HepG2 (cell line): ENCODE measurements at regions not wholly inside any gene's neighbourhood (a gene's known extent, or its start where the extent isn't known, plus 50 kb on each side); places are given as distances from the start of the nearest gene placed in this dataset.

Experiments used
- ETV6 ChIP-seq: sonication (generic); formaldehyde crosslinking; conservative IDR thresholded peaks from 2 replicates; pipeline ENCODE4 v1.4.0; 2020; ENCODE audit warnings: missing genetic modification reagents
- EZH2 ChIP-seq: conservative IDR thresholded peaks from 2 replicates; pipeline ENCODE4 v1.6.1; 2012; ENCODE audit warnings: mild to moderate bottlenecking, low read depth, low read length, moderate library complexity
- GTF3A ChIP-seq: sonication (generic); formaldehyde crosslinking; conservative IDR thresholded peaks from 2 replicates; pipeline ENCODE4 v1.4.0; 2020; ENCODE audit warnings: mild to moderate bottlenecking, missing genetic modification reagents
- NFE2L2 ChIP-seq: fragments of 150-350 bp; IDR thresholded peaks from 2 replicates; pipeline ENCODE4 v1.6.1; 2014; ENCODE audit warnings: low read length
- PHF21A ChIP-seq: sonication (generic); formaldehyde crosslinking; IDR thresholded peaks from 2 replicates; pipeline ENCODE4 v1.5.0; 2020; ENCODE audit warnings: mild to moderate bottlenecking, missing genetic modification reagents
- POLR2A ChIP-seq, 2 experiments: IDR thresholded peaks; 2 replicates each; pipeline ENCODE4 v1.6.1; 2011; ENCODE audit warnings: low read depth in 2 of 2, low read length in 2 of 2, mild to moderate bottlenecking in 1 of 2, moderate library complexity in 1 of 2; ENCODE audit not compliant: insufficient read depth in 1 of 2
- RBFOX2 ChIP-seq: fragments of 200-400 bp; formaldehyde crosslinking; IDR thresholded peaks from 2 replicates; pipeline ENCODE4 v1.6.1; 2017; ENCODE audit warnings: low read depth, mild to moderate bottlenecking, low read length
- SMAD3 ChIP-seq: sonication (generic); formaldehyde crosslinking; IDR thresholded peaks from 2 replicates; pipeline ENCODE4 v1.4.0; 2020; ENCODE audit warnings: missing genetic modification reagents
- ZNF510 ChIP-seq: sonication (generic); formaldehyde crosslinking; IDR thresholded peaks from 2 replicates; pipeline ENCODE4 v1.4.0; 2020; ENCODE audit warnings: low read depth, mild to moderate bottlenecking, missing genetic modification reagents
- TF ChIP-seq, protein P1 (sequence below): sonication (generic); formaldehyde crosslinking; IDR thresholded peaks from 2 replicates; pipeline ENCODE4 v1.8.0; 2022; ENCODE audit warnings: missing genetic modification reagents, mild to moderate bottlenecking, moderate library complexity, borderline replicate concordance
- TF ChIP-seq, protein P2 (sequence below): sonication (generic); formaldehyde crosslinking; IDR thresholded peaks from 2 replicates; pipeline ENCODE4 v1.5.0; 2020; ENCODE audit warnings: mild to moderate bottlenecking, missing genetic modification reagents, moderate library complexity
- TF ChIP-seq, protein P3 (sequence below): sonication (generic); formaldehyde crosslinking; IDR thresholded peaks from one replicate; pipeline ENCODE4 v1.5.1; 2020; ENCODE audit warnings: mild to moderate bottlenecking, missing genetic modification reagents; ENCODE audit errors: not compliant biosample characterization

- TF ChIP-seq, protein P1, sequence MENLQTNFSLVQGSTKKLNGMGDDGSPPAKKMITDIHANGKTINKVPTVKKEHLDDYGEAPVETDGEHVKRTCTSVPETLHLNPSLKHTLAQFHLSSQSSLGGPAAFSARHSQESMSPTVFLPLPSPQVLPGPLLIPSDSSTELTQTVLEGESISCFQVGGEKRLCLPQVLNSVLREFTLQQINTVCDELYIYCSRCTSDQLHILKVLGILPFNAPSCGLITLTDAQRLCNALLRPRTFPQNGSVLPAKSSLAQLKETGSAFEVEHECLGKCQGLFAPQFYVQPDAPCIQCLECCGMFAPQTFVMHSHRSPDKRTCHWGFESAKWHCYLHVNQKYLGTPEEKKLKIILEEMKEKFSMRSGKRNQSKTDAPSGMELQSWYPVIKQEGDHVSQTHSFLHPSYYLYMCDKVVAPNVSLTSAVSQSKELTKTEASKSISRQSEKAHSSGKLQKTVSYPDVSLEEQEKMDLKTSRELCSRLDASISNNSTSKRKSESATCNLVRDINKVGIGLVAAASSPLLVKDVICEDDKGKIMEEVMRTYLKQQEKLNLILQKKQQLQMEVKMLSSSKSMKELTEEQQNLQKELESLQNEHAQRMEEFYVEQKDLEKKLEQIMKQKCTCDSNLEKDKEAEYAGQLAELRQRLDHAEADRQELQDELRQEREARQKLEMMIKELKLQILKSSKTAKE (CRISPR knock-in tag): no peak
- TF ChIP-seq, protein P2, sequence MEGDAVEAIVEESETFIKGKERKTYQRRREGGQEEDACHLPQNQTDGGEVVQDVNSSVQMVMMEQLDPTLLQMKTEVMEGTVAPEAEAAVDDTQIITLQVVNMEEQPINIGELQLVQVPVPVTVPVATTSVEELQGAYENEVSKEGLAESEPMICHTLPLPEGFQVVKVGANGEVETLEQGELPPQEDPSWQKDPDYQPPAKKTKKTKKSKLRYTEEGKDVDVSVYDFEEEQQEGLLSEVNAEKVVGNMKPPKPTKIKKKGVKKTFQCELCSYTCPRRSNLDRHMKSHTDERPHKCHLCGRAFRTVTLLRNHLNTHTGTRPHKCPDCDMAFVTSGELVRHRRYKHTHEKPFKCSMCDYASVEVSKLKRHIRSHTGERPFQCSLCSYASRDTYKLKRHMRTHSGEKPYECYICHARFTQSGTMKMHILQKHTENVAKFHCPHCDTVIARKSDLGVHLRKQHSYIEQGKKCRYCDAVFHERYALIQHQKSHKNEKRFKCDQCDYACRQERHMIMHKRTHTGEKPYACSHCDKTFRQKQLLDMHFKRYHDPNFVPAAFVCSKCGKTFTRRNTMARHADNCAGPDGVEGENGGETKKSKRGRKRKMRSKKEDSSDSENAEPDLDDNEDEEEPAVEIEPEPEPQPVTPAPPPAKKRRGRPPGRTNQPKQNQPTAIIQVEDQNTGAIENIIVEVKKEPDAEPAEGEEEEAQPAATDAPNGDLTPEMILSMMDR: no peak
- no peak for TF ChIP-seq GTF3A (CRISPR knock-in tag)
- TF ChIP-seq SMAD3 (CRISPR knock-in tag): no peak
- no peak for TF ChIP-seq POLR2A (IDR thresholded peaks at IDR 0.05; ENCODE audit: insufficient read depth in 1 of 2, low read depth in 2 of 2, low read length in 2 of 2)
- no peak for TF ChIP-seq PHF21A (CRISPR knock-in tag)
- no peak for TF ChIP-seq EZH2
- no peak for TF ChIP-seq ZNF510 (CRISPR knock-in tag)
- no peak for TF ChIP-seq NFE2L2
- TF ChIP-seq, protein P3, sequence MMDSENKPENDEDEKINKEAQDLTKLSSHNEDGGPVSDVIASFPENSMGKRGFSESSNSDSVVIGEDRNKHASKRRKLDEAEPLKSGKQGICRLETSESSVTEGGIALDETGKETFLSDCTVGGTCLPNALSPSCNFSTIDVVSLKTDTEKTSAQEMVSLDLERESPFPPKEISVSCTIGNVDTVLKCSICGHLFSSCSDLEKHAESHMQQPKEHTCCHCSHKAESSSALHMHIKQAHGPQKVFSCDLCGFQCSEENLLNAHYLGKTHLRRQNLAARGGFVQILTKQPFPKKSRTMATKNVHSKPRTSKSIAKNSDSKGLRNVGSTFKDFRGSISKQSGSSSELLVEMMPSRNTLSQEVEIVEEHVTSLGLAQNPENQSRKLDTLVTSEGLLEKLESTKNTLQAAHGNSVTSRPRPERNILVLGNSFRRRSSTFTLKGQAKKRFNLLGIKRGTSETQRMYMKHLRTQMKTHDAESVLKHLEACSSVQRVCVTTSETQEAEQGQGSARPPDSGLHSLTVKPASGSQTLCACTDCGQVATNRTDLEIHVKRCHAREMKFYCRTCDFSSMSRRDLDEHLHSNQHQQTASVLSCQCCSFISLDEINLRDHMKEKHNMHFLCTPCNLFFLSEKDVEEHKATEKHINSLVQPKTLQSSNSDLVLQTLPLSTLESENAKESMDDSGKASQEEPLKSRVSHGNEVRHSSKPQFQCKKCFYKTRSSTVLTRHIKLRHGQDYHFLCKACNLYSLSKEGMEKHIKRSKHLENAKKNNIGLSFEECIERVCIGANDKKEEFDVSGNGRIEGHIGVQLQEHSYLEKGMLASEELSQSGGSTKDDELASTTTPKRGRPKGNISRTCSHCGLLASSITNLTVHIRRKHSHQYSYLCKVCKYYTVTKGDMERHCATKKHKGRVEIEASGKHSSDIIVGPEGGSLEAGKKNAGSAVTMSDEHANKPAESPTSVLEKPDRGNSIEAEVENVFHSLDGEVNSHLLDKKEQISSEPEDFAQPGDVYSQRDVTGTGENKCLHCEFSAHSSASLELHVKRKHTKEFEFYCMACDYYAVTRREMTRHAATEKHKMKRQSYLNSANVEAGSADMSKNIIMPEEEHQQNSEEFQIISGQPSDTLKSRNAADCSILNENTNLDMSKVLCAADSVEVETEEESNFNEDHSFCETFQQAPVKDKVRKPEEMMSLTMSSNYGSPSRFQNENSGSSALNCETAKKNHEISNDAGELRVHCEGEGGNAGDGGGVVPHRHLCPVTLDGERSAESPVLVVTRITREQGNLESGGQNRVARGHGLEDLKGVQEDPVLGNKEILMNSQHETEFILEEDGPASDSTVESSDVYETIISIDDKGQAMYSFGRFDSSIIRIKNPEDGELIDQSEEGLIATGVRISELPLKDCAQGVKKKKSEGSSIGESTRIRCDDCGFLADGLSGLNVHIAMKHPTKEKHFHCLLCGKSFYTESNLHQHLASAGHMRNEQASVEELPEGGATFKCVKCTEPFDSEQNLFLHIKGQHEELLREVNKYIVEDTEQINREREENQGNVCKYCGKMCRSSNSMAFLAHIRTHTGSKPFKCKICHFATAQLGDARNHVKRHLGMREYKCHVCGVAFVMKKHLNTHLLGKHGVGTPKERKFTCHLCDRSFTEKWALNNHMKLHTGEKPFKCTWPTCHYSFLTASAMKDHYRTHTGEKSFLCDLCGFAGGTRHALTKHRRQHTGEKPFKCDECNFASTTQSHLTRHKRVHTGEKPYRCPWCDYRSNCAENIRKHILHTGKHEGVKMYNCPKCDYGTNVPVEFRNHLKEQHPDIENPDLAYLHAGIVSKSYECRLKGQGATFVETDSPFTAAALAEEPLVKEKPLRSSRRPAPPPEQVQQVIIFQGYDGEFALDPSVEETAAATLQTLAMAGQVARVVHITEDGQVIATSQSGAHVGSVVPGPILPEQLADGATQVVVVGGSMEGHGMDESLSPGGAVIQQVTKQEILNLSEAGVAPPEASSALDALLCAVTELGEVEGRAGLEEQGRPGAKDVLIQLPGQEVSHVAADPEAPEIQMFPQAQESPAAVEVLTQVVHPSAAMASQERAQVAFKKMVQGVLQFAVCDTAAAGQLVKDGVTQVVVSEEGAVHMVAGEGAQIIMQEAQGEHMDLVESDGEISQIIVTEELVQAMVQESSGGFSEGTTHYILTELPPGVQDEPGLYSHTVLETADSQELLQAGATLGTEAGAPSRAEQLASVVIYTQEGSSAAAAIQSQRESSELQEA (CRISPR knock-in tag): no peak
- no peak for TF ChIP-seq ETV6
- TF ChIP-seq RBFOX2: no peak
Measured at GRCh38 chr4:26051240-26051639, 137.2 kb downstream of the SMIM20 start.
